HCT116 (cell line): ENCODE measurements at regions not wholly inside any gene's neighbourhood (a gene's known extent, or its start where the extent isn't known, plus 50 kb on each side); places are given as distances from the start of the nearest gene placed in this dataset.

Source experiments
- ATAC-seq: fragments of 200-7000 bp; cut with Tn5 transposase; 2 replicates; pipeline ENCODE4 v1.9.1; 2020; ENCODE audit warnings: mild to moderate bottlenecking, moderate library complexity
- BruUV-seq: library from RNA; stranded (reverse); fragments of 400-500 nt; replicated peaks from 2 replicates; lab custom pipeline; 2021; lab: Mats Ljungman, UMichigan
- CTCF ChIA-PET: fragments of 300-600 bp; sonication (Branson Sonifier 250); formaldehyde crosslinking; loops from one replicate; lab custom pipeline; 2021; ENCODE audit warnings: antibody characterized with exemption; lab: Charles Lee
- POLR2A ChIA-PET: fragments of 300-600, 350-600 bp; sonication (Branson Sonifier 250); formaldehyde crosslinking; loops from one replicate; lab custom pipeline; 2021; ENCODE audit warnings: antibody characterized with exemption; lab: Charles Lee
- RAD21 ChIA-PET, 2 experiments: fragments of 300-600 bp; sonication (Branson Sonifier 250); formaldehyde crosslinking; loops; one replicate each; lab custom pipeline; 2023; ENCODE audit warnings: low total read pairs in 2 of 2; ENCODE audit not compliant: uncharacterized antibody in 2 of 2, unreplicated experiment in 2 of 2, low non-redundant PET in 1 of 2; lab: Charles Lee
- DNase-seq: peaks from one replicate; pipeline ENCODE4 v3.0.0-alpha.2; 2010; ENCODE audit warnings: low read depth, low spot score
- H2AFZ ChIP-seq: fragments of 200-600 bp; shearing (Covaris generic), sonication (generic); 2 replicates; pipeline ENCODE4 v1.6.1; 2017; ENCODE audit warnings: low read depth, mixed run types, mixed read lengths, antibody characterized with exemption, low read length; ENCODE audit not compliant: poor library complexity, severe bottlenecking
- H3K27ac ChIP-seq: 2 replicates; pipeline ENCODE4 v1.5.1; 2012; ENCODE audit warnings: low read depth, low read length
- H3K27me3 ChIP-seq: fragments of 200-600 bp; sonication (generic); 2 replicates; pipeline ENCODE4 v1.6.1; 2016; ENCODE audit warnings: mixed run types, low read length, mixed read lengths; ENCODE audit not compliant: insufficient read depth
- H3K36me3 ChIP-seq, 2 experiments: fragments of 200-500 bp in 1 of 2; fragments of 200-600 bp in 1 of 2; sonication (Bioruptor generic) in 1 of 2; sonication (generic) in 1 of 2; 2 replicates each; pipeline versions ENCODE4 v1.5.1 to v1.6.1; 2014 to 2016; ENCODE audit warnings: low read length in 2 of 2, inconsistent platforms in 1 of 2, mixed read lengths in 1 of 2, mixed run types in 1 of 2; ENCODE audit not compliant: insufficient read depth in 2 of 2, control insufficient read depth in 1 of 2
- H3K4me1 ChIP-seq, 2 experiments: fragments of 200-600 bp in 1 of 2; sonication (generic) in 1 of 2; 2 replicates each; pipeline versions ENCODE4 v1.5.1 to v1.6.1; 2012 to 2017; ENCODE audit warnings: low read length in 2 of 2, inconsistent platforms in 1 of 2, mild to moderate bottlenecking in 1 of 2, mixed read lengths in 1 of 2, mixed run types in 1 of 2, moderate library complexity in 1 of 2; ENCODE audit not compliant: insufficient read depth in 2 of 2, control insufficient read depth in 1 of 2
- H3K4me2 ChIP-seq: fragments of 200-600 bp; sonication (generic); 2 replicates; pipeline ENCODE4 v1.6.1; 2017; ENCODE audit warnings: mixed run types, low read length, mixed read lengths
- H3K4me3 ChIP-seq, 2 experiments: fragments of 200-600 bp in 1 of 2; sonication (generic) in 1 of 2; replicated peaks in 1 of 2; 2 replicates each; pipeline ENCODE4 v1.5.1; 2011 to 2016; ENCODE audit warnings: low read length in 2 of 2, control low read depth in 1 of 2, low read depth in 1 of 2, mild to moderate bottlenecking in 1 of 2, mixed read lengths in 1 of 2, mixed run types in 1 of 2
- H3K79me2 ChIP-seq: fragments of 200-600 bp; sonication (generic); 2 replicates; pipeline ENCODE4 v1.6.1; 2017; ENCODE audit warnings: mild to moderate bottlenecking, mixed run types, low read length, moderate library complexity, mixed read lengths; ENCODE audit not compliant: insufficient read depth
- H3K9ac ChIP-seq: fragments of 200-600 bp; sonication (generic); 2 replicates; pipeline ENCODE4 v1.6.1; 2016; ENCODE audit warnings: low read length, mixed read lengths
- H3K9me2 ChIP-seq: fragments of 200-600 bp; sonication (generic), shearing (Covaris generic); 2 replicates; pipeline ENCODE4 v1.6.1; 2017; ENCODE audit warnings: mixed run types, mild to moderate bottlenecking, moderate library complexity; ENCODE audit not compliant: insufficient read depth
- H3K9me3 ChIP-seq, 2 experiments: fragments of 200-500 bp in 1 of 2; fragments of 200-600 bp in 1 of 2; sonication (Bioruptor generic) in 1 of 2; sonication (generic) in 1 of 2; 2 replicates each; pipeline ENCODE4 v1.6.1; 2014 to 2017; ENCODE audit warnings: low read length in 2 of 2, mixed read lengths in 2 of 2, inconsistent platforms in 1 of 2, low read depth in 1 of 2, mild to moderate bottlenecking in 1 of 2, mixed run types in 1 of 2, moderate library complexity in 1 of 2; ENCODE audit not compliant: control insufficient read depth in 1 of 2, insufficient read depth in 1 of 2
- H4K20me1 ChIP-seq: fragments of 200-600 bp; sonication (generic), shearing (Covaris generic); 2 replicates; pipeline ENCODE4 v1.6.1; 2017; ENCODE audit warnings: mixed run types, mild to moderate bottlenecking, moderate library complexity; ENCODE audit not compliant: insufficient read depth
- CBX3 ChIP-seq: IDR thresholded peaks from 2 replicates; pipeline ENCODE4 v1.6.1; 2012; ENCODE audit warnings: low read depth
- SP1 ChIP-seq: IDR thresholded peaks from 2 replicates; pipeline ENCODE4 v1.6.1; 2012; ENCODE audit warnings: low read depth
- ZNF274 ChIP-seq: fragments of 200-500 bp; sonication (Bioruptor generic); IDR thresholded peaks from 2 replicates; pipeline ENCODE4 v1.6.1; 2014; ENCODE audit warnings: mild to moderate bottlenecking, low read depth, low read length, inconsistent platforms
- intact Hi-C: fragments of 100-400 bp; cut with micrococcal nuclease; formaldehyde crosslinking; loops from 2 replicates; pipeline ENCODE4 v1.10.0; 2022
- TF ChIP-seq, protein P1 (sequence below): IDR thresholded peaks from 2 replicates; pipeline ENCODE4 v1.6.1; 2012; ENCODE audit warnings: low read depth
- TF ChIP-seq, protein P2 (sequence below): IDR thresholded peaks from 2 replicates; pipeline ENCODE4 v1.6.1; 2012

DNA sequence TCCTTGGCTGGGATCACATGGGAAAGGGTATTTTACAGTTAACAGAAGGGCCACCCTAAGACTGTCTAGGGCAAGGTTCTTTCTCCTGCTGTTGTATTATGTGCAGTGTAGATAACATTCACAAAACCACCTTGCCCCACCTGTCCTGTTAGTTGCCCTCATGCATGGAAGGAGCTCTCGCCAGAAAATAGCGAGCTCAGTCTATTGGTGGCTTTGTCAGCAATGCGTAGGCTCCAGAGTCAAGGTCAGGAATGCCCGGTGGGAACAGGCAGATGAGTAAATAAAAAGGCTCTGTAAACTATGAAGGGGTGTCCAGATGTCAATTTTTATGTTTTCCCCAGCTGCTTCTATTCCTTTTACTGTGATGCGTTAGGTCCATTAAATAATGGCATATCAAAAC lies 107.1 kb upstream of the WDR11 start:
- H3K36me3 ChIP-seq, result no peaks in the 10 kb centered on the region
- ChIA-PET RAD21 (no interaction called here), POLR2A (no interaction called here), CTCF (interaction anchor here (1.5 kb wide), 1 partner anchor 9 kb away, joined by 3 read pairs; no protein-coding TSS in a partner anchor)
- H3K27ac ChIP-seq, result no peak overlapping the region
- H4K20me1 ChIP-seq, result no peaks in the 10 kb centered on the region
- peaks cover 57% of the 10 kb centered on the region for H3K27me3 ChIP-seq
- ATAC-seq (no peak), DNase-seq (no peak)
- H3K4me3 ChIP-seq, result no peak overlapping the region
- H3K79me2 ChIP-seq, result no peaks in the 10 kb centered on the region
- H3K9ac ChIP-seq, result no peak overlapping the region
- H3K4me1 ChIP-seq, result no peaks in the 10 kb centered on the region
- no peak overlapping the region for H2AFZ ChIP-seq
- BruUV-seq, result no TSS peak
- TF ChIP-seq, protein P1, sequence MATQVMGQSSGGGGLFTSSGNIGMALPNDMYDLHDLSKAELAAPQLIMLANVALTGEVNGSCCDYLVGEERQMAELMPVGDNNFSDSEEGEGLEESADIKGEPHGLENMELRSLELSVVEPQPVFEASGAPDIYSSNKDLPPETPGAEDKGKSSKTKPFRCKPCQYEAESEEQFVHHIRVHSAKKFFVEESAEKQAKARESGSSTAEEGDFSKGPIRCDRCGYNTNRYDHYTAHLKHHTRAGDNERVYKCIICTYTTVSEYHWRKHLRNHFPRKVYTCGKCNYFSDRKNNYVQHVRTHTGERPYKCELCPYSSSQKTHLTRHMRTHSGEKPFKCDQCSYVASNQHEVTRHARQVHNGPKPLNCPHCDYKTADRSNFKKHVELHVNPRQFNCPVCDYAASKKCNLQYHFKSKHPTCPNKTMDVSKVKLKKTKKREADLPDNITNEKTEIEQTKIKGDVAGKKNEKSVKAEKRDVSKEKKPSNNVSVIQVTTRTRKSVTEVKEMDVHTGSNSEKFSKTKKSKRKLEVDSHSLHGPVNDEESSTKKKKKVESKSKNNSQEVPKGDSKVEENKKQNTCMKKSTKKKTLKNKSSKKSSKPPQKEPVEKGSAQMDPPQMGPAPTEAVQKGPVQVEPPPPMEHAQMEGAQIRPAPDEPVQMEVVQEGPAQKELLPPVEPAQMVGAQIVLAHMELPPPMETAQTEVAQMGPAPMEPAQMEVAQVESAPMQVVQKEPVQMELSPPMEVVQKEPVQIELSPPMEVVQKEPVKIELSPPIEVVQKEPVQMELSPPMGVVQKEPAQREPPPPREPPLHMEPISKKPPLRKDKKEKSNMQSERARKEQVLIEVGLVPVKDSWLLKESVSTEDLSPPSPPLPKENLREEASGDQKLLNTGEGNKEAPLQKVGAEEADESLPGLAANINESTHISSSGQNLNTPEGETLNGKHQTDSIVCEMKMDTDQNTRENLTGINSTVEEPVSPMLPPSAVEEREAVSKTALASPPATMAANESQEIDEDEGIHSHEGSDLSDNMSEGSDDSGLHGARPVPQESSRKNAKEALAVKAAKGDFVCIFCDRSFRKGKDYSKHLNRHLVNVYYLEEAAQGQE, result no peak
- no peak for TF ChIP-seq CBX3
- no peak for TF ChIP-seq ZNF274
- TF ChIP-seq, protein P2, sequence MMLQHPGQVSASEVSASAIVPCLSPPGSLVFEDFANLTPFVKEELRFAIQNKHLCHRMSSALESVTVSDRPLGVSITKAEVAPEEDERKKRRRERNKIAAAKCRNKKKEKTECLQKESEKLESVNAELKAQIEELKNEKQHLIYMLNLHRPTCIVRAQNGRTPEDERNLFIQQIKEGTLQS, result no peak
- TF ChIP-seq SP1, result no peak
- intact Hi-C loops, result no loop called here
- no peaks in the 10 kb centered on the region for H3K9me2 ChIP-seq
- no peak overlapping the region for H3K4me2 ChIP-seq
- H3K9me3 ChIP-seq, result no peaks in the 10 kb centered on the region
